ENCODE measurements at regions not wholly inside any gene's neighbourhood (a gene's known extent, or its start where the extent isn't known, plus 50 kb on each side); places are given as distances from the start of the nearest gene placed in this dataset.

DNA sequence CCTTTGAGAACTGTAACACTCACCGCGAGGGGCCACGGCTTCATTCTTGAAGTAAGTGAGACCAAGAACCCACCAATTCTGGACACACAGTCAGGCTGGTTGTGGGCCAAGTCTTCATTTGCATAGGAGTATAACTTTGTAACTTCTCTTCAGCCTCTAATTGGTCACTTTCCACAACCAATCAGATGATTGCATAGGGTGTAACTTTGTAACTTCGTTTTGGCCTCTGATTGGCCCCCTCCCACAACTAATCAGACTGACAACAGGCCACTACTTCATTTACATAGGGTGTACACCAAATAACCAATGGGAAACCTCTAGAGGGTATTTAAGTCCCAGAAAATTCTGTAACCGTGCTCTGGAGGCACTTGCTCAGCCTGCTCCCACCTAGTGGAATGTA is 77.5 kb upstream of the TCF4 start:
- TF ChIP-seq, protein P1, sequence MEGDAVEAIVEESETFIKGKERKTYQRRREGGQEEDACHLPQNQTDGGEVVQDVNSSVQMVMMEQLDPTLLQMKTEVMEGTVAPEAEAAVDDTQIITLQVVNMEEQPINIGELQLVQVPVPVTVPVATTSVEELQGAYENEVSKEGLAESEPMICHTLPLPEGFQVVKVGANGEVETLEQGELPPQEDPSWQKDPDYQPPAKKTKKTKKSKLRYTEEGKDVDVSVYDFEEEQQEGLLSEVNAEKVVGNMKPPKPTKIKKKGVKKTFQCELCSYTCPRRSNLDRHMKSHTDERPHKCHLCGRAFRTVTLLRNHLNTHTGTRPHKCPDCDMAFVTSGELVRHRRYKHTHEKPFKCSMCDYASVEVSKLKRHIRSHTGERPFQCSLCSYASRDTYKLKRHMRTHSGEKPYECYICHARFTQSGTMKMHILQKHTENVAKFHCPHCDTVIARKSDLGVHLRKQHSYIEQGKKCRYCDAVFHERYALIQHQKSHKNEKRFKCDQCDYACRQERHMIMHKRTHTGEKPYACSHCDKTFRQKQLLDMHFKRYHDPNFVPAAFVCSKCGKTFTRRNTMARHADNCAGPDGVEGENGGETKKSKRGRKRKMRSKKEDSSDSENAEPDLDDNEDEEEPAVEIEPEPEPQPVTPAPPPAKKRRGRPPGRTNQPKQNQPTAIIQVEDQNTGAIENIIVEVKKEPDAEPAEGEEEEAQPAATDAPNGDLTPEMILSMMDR (IDR thresholded peaks at IDR 0.05): no peak
- TF ChIP-seq POLR2AphosphoS5 (IDR thresholded peaks at IDR 0.05): no peak

Data from prostate gland (tissue), 2 donors.